Right lung (tissue), 2 donors: ENCODE measurements at regions not wholly inside any gene's neighbourhood (a gene's known extent, or its start where the extent isn't known, plus 50 kb on each side); places are given as distances from the start of the nearest gene placed in this dataset.
"Not testable (repeated sequence)": the region's sequence is repeated elsewhere in the genome, so short reads cannot be mapped to it uniquely, and the experiment has no call there.

Source experiments
- DNase-seq, 2 donors: peaks; one replicate each; pipeline ENCODE4 v3.0.0-alpha.2; 2013

GRCh38 chr2:189231719-189232323 lies 52.3 kb upstream of the COL5A2 start:
- no peak for DNase-seq

- DNase-seq: no peak
Measured at GRCh38 chr2:189232759-189233406, 53.3 kb upstream of the COL5A2 start.

- DNase-seq: no peak
Measured at GRCh38 chr2:189233527-189233926, 54.0 kb upstream of the COL5A2 start.

GRCh38 chr2:189234991-189235390 lies 55.4 kb upstream of the COL5A2 start:
- DNase-seq: no peak

- no peak for DNase-seq
Measured at GRCh38 chr2:189236066-189236465, 56.5 kb upstream of the COL5A2 start.

- DNase-seq: no peak
Measured at GRCh38 chr2:189238903-189239302, 59.3 kb upstream of the COL5A2 start.

- DNase-seq: not testable (repeated sequence)
Measured at GRCh38 chr2:189243843-189244242, 64.3 kb upstream of the COL5A2 start.

- DNase-seq: no peak
Measured at GRCh38 chr2:189247276-189247675, 67.7 kb upstream of the COL5A2 start.

GRCh38 chr2:189248141-189248540 lies 68.6 kb upstream of the COL5A2 start:
- peak in 1 of 2 donors; percentile 48 for DNase-seq

GRCh38 chr2:189249171-189249570 lies 69.6 kb upstream of the COL5A2 start:
- DNase-seq: no peak

- DNase-seq: no peak
Measured at GRCh38 chr2:189249901-189250300, 70.3 kb upstream of the COL5A2 start.

GRCh38 chr2:189252991-189253675 lies 73.6 kb upstream of the COL5A2 start:
- DNase-seq: no peak

- DNase-seq: no peak
Measured at GRCh38 chr2:189253836-189254235, 74.3 kb upstream of the COL5A2 start.

GRCh38 chr2:189254268-189254883 lies 74.8 kb upstream of the COL5A2 start:
- no peak for DNase-seq

- no peak for DNase-seq
Measured at GRCh38 chr2:189255711-189256110, 76.2 kb upstream of the COL5A2 start.

GRCh38 chr2:189258616-189259365 lies 79.2 kb upstream of the COL5A2 start:
- DNase-seq: no peak

GRCh38 chr2:189260361-189260814 lies 80.8 kb upstream of the COL5A2 start:
- DNase-seq: no peak

GRCh38 chr2:189261431-189261841 lies 81.9 kb upstream of the COL5A2 start:
- DNase-seq: no peak

GRCh38 chr2:189261916-189262315 lies 82.4 kb upstream of the COL5A2 start:
- no peak for DNase-seq

GRCh38 chr2:189265696-189266320 lies 86.2 kb upstream of the COL5A2 start:
- no peak for DNase-seq

GRCh38 chr2:189267491-189267890 lies 87.9 kb upstream of the COL5A2 start:
- DNase-seq: no peak
